Body of pancreas (tissue), 4 donors: ENCODE measurements at regions not wholly inside any gene's neighbourhood (a gene's known extent, or its start where the extent isn't known, plus 50 kb on each side); places are given as distances from the start of the nearest gene placed in this dataset.

Source experiments
- POLR2A ChIP-seq, 3 donors: fragments of 450-650 bp; IDR thresholded peaks; one replicate each; pipeline ENCODE4 v1.6.1; 2016; ENCODE audit warnings: antibody characterized with exemption in 3 of 3, mild to moderate bottlenecking in 2 of 3
- TF ChIP-seq, protein P1 (sequence below), 7 experiments: fragments of 450-650 bp in 4 of 7; fragments of 200-600 bp in 3 of 7; sonication (generic) in 3 of 7; IDR thresholded peaks; one replicate each; pipeline ENCODE4 v1.5.1; 2016 to 2019; ENCODE audit warnings: antibody characterized with exemption in 7 of 7

DNA sequence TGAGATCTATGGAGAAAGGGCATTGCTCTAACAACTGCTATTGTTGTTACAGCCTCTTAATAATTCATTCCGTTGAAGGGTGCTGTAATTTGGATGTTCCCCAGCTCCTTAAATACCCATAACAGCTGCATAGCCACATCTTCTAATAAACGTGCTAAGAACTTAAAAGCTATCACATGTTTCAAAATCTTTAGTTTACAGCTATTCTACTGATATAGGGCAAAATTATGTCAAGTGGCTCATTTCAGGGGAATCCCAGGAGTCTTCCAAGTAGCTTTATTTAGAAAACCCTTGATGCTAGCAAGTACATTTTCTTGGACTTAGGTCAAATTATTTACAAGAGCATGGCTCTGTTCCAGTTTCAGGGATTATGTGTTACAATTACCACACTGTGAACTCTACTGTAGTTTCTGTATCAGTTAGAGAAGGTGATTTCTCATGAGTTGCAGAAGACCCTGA is 990.4 kb upstream of the ACO1 start:
- TF ChIP-seq, protein P1, sequence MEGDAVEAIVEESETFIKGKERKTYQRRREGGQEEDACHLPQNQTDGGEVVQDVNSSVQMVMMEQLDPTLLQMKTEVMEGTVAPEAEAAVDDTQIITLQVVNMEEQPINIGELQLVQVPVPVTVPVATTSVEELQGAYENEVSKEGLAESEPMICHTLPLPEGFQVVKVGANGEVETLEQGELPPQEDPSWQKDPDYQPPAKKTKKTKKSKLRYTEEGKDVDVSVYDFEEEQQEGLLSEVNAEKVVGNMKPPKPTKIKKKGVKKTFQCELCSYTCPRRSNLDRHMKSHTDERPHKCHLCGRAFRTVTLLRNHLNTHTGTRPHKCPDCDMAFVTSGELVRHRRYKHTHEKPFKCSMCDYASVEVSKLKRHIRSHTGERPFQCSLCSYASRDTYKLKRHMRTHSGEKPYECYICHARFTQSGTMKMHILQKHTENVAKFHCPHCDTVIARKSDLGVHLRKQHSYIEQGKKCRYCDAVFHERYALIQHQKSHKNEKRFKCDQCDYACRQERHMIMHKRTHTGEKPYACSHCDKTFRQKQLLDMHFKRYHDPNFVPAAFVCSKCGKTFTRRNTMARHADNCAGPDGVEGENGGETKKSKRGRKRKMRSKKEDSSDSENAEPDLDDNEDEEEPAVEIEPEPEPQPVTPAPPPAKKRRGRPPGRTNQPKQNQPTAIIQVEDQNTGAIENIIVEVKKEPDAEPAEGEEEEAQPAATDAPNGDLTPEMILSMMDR (IDR thresholded peaks at IDR 0.05), result no peak
- TF ChIP-seq POLR2A (IDR thresholded peaks at IDR 0.05), result no peak
